ENCODE measurements at regions not wholly inside any gene's neighbourhood (a gene's known extent, or its start where the extent isn't known, plus 50 kb on each side); places are given as distances from the start of the nearest gene placed in this dataset.

GRCh38 chr20:41887500-41887899 lies 269.3 kb upstream of the CHD6 start:
- DNase-seq (ENCODE audit: low read depth in 1 of 2, low spot score in 1 of 2) = no peak
- TF ChIP-seq SPI1 (IDR thresholded peaks at IDR 0.05; ENCODE audit: borderline replicate concordance, low read depth) (no peak), POLR2AphosphoS5 (IDR thresholded peaks at IDR 0.05; ENCODE audit: low read depth) (no peak), GABPA (IDR thresholded peaks at IDR 0.05; ENCODE audit: low read depth) (no peak), REST (IDR thresholded peaks at IDR 0.05; ENCODE audit: insufficient replicate concordance, low read depth) (no peak)
- TF ChIP-seq, protein P1, sequence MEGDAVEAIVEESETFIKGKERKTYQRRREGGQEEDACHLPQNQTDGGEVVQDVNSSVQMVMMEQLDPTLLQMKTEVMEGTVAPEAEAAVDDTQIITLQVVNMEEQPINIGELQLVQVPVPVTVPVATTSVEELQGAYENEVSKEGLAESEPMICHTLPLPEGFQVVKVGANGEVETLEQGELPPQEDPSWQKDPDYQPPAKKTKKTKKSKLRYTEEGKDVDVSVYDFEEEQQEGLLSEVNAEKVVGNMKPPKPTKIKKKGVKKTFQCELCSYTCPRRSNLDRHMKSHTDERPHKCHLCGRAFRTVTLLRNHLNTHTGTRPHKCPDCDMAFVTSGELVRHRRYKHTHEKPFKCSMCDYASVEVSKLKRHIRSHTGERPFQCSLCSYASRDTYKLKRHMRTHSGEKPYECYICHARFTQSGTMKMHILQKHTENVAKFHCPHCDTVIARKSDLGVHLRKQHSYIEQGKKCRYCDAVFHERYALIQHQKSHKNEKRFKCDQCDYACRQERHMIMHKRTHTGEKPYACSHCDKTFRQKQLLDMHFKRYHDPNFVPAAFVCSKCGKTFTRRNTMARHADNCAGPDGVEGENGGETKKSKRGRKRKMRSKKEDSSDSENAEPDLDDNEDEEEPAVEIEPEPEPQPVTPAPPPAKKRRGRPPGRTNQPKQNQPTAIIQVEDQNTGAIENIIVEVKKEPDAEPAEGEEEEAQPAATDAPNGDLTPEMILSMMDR (IDR thresholded peaks at IDR 0.05; ENCODE audit: insufficient read depth, low read length) = no peak
- Histone ChIP-seq H3K27ac (replicated peaks) (no peak overlapping the region), H3K27me3 (ENCODE audit: insufficient read depth, poor library complexity, severe bottlenecking) (peaks cover 2% of the 10 kb centered on the region), H3K4me3 (replicated peaks; ENCODE audit: insufficient read depth, low read length) (no peak overlapping the region)

GRCh38 chr20:41881466-41882046 lies 263.4 kb upstream of the CHD6 start:
- H3K4me3 ChIP-seq (replicated peaks; ENCODE audit: insufficient read depth, low read length) = no peak overlapping the region
- TF ChIP-seq POLR2AphosphoS5 (IDR thresholded peaks at IDR 0.05; ENCODE audit: low read depth) = no peak
- TF ChIP-seq, protein P1 (IDR thresholded peaks at IDR 0.05; ENCODE audit: insufficient read depth, low read length) = no peak
- H3K27ac ChIP-seq (replicated peaks) = no peak overlapping the region
- no peaks in the 10 kb centered on the region for H3K27me3 ChIP-seq (ENCODE audit: insufficient read depth, poor library complexity, severe bottlenecking)
- DNase-seq (ENCODE audit: low read depth in 1 of 2, low spot score in 1 of 2) = no peak

DNA sequence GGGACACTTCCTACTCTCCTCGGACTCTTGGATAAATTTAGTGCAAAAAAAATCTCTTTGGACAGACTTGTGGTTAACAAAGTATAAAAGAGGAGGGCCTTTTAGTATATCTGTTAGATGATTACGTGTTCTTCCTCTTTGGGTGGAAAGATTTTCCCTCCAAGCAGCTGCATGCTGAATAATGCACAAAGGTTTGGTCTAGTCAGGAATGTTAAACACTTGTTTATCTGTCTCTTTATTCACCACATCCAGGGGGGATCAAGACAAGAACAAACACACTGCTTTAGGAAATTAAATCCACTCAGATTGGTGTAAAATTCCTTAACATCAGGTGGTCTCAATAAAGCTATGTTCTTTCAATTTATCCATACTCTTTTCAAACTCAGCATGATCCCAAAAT lies 260.9 kb upstream of the CHD6 start:
- no peaks in the 10 kb centered on the region for H3K27me3 ChIP-seq (ENCODE audit: insufficient read depth, poor library complexity, severe bottlenecking)
- no peak overlapping the region for H3K4me3 ChIP-seq (replicated peaks; ENCODE audit: insufficient read depth, low read length)
- no peak overlapping the region for H3K27ac ChIP-seq (replicated peaks)
- TF ChIP-seq, protein P1 (IDR thresholded peaks at IDR 0.05; ENCODE audit: insufficient read depth, low read length) = no peak
- TF ChIP-seq POLR2AphosphoS5 (IDR thresholded peaks at IDR 0.05; ENCODE audit: low read depth) = no peak
- no peak for TF ChIP-seq SPI1 (IDR thresholded peaks at IDR 0.05; ENCODE audit: borderline replicate concordance, low read depth)
- TF ChIP-seq REST (IDR thresholded peaks at IDR 0.05; ENCODE audit: insufficient replicate concordance, low read depth) = no peak
- no peak for TF ChIP-seq GABPA (IDR thresholded peaks at IDR 0.05; ENCODE audit: low read depth)
- no peak for DNase-seq (ENCODE audit: low read depth in 1 of 2, low spot score in 1 of 2)

DNA sequence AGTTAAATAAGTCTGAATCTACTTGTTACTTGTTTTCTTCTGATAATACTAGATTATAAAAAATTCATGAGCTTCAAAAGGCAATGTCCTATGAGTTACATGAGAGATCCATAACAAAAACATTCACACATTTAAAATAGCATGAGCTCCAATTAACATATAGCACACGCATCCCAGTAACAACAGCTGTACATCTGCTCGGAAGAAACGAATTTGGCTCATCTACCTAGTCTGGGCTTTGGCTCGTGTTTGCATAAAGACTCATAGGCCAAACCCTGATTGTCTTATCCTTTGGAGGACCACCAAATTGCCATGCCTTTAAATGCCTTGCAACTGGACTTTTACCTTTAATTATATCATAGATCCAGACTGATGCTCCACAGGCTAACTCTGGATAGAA lies 259.7 kb upstream of the CHD6 start:
- H3K4me3 ChIP-seq (replicated peaks; ENCODE audit: insufficient read depth, low read length) = no peak overlapping the region
- no peak for DNase-seq (ENCODE audit: low read depth in 1 of 2, low spot score in 1 of 2)
- no peaks in the 10 kb centered on the region for H3K27me3 ChIP-seq (ENCODE audit: insufficient read depth, poor library complexity, severe bottlenecking)
- no peak for TF ChIP-seq SPI1 (IDR thresholded peaks at IDR 0.05; ENCODE audit: borderline replicate concordance, low read depth)
- TF ChIP-seq POLR2AphosphoS5 (IDR thresholded peaks at IDR 0.05; ENCODE audit: low read depth) = no peak
- no peak for TF ChIP-seq REST (IDR thresholded peaks at IDR 0.05; ENCODE audit: insufficient replicate concordance, low read depth)
- TF ChIP-seq, protein P1 (IDR thresholded peaks at IDR 0.05; ENCODE audit: insufficient read depth, low read length) = no peak
- TF ChIP-seq GABPA (IDR thresholded peaks at IDR 0.05; ENCODE audit: low read depth) = no peak
- H3K27ac ChIP-seq (replicated peaks) = no peak overlapping the region

All from HL-60 (cell line).